ENCODE measurements at regions not wholly inside any gene's neighbourhood (a gene's known extent, or its start where the extent isn't known, plus 50 kb on each side); places are given as distances from the start of the nearest gene placed in this dataset.
A peak's percentile ranks its signal among the peaks of the same experiment; 100 is the strongest.
"Not testable (repeated sequence)": the region's sequence is repeated elsewhere in the genome, so short reads cannot be mapped to it uniquely, and the experiment has no call there.

GRCh38 chr1:206362994-206363393 lies 107.3 kb upstream of the IKBKE start:
- not testable (repeated sequence) for DNase-seq (ENCODE audit: low spot score)

DNA sequence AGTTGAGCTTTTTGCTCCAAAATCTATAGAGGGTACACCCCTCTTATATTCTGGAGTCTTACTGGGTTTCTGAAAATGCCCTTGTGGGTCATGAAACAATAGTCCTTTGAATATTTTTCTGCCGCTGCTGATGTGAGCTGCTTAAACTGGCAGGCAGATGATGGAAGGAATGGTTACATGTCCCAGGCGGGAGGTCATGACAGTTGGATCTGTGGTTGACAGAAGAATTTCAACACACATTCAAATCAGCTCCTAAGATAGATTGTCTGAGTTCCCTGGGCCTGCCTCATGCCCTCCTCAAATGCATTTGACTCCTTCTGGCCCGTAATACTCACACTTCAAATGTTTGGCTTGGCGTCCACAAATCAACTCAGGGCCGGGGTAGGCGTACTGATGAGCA lies 105.0 kb upstream of the IKBKE start:
- not testable (repeated sequence) for DNase-seq (ENCODE audit: low spot score)

DNA sequence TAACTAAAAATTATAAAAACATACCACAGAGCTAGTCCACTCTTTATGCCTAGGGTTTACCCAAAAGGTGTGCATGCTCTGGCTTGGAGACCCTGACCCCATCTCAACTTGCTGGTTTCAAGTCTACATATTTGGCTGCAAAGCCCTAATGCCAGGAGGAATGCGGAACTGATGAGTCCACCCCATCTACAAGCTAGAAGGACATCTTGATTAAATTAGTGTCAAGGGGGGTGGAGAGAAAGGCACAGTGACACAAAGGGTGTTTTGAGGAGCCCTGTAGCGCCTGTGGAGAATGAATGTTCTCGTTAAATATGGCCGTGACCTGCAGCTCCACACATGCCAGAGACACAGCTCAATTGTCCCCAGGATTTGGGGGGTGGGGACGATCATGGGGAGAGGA lies 104.1 kb upstream of the IKBKE start:
- not testable (repeated sequence) for DNase-seq (ENCODE audit: low spot score)

GRCh38 chr1:206366772-206367171 lies 103.5 kb upstream of the IKBKE start:
- DNase-seq (ENCODE audit: low spot score): not testable (repeated sequence)

DNA sequence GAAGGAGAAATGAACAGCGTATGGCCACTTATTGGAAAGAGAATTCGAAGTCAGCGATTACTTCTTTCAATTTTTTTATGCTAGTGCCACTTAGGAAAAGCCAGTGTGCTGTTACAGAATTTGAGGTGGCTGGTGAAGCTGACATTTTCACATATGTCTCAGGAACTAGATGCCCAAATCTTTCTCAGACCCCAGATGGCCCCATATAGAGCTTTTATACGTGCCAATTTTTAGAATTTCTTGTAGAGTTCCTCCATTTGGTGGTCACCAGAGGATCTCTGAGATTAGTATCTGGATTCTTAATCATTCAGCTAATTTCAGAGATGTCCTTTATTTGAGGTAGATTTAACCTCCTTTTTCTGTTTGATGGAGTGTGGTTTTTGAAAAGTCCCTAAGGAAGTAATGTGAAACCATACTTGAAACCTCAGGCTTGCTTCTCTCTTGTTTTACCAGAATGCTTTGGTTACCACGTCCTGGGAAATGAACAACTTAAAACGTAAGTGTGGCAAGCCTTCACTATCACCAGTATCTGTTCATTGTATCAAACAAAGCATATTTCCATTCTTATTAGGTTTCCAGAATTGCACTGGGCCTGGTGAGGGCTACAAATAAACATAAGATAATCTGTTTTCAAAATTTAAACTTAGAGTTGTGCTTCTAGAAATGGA lies 102.2 kb upstream of the IKBKE start:
- DNase-seq (ENCODE audit: low spot score): not testable (repeated sequence)

DNA sequence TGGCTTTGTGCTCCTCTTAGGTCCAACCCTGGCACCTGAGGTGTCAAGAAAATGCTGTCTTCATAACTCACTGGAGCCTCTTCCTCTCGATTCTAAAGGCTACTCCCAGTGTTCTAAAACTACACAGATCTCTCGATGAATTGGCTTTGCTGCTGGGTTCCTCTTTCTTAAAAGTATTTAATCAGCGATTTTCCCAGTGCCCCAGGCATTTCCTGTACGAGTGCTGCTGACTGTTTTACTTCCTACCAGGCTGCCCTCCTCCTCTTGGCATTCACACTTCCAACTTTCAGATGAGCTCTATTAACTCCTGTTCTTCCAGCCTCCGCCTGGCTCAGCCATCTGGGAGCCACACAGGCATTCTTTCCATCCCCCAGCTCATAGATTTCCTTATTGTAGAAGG lies 95.6 kb upstream of the IKBKE start:
- not testable (repeated sequence) for DNase-seq (ENCODE audit: low spot score)

DNA sequence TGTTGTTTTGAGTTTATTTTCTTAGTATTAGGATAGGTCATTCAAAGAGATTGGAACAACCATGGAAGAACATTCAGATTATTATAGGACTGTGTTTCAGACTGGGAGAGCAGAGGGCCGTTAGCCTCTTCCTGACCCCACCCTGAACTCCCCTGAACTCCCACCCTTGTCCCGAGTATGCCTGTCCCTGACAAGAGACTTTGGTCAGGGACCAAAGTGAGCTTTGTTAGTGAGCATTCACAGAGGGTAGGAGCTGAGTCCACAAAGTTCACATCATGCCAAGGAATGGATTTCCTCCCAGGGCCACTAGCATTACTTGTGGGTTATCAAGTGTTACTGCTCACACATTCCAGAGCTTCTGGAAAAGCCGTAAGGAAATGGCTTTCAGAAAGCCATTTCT lies 94.7 kb upstream of the IKBKE start:
- DNase-seq (ENCODE audit: low spot score): not testable (repeated sequence)

DNA sequence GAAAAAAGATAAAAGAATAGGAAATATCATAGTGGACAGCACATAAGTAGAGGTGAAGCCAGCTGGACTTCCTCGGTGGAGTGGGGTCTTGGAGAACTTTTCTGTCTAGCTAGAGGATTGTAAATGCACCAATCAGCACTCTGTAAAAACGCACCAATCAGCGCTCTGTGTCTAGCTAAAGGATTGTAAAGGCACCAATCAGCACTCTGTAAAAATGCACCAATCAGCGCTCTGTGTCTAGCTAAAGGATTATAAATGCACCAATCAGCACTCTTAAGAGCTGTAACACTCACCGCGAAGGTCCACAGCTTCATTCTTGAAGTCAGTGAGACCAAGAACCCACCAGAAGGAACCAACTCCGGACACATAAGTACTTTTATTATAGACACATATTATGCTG lies 91.8 kb upstream of the IKBKE start:
- not testable (repeated sequence) for DNase-seq (ENCODE audit: low spot score)

DNA sequence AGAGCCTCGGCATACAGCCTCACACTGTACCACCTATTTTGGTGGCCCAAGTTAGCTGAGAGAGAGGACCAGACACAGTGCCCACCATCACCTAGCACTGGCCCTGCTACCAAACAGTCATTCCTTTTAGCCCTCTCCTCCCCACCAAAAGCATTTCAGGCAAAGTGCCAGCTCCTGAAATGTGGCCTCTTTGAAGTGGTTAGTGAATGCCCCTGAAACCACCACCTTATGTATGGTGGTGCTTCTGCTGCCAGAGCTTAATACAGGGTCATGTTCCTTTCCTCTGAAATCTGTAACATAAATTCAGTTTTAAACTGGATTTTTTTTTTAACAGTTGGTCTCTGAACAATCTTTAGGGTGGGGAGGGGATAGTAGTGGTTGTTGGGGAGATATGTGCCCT lies 91.0 kb upstream of the IKBKE start:
- not testable (repeated sequence) for DNase-seq (ENCODE audit: low spot score)

DNA sequence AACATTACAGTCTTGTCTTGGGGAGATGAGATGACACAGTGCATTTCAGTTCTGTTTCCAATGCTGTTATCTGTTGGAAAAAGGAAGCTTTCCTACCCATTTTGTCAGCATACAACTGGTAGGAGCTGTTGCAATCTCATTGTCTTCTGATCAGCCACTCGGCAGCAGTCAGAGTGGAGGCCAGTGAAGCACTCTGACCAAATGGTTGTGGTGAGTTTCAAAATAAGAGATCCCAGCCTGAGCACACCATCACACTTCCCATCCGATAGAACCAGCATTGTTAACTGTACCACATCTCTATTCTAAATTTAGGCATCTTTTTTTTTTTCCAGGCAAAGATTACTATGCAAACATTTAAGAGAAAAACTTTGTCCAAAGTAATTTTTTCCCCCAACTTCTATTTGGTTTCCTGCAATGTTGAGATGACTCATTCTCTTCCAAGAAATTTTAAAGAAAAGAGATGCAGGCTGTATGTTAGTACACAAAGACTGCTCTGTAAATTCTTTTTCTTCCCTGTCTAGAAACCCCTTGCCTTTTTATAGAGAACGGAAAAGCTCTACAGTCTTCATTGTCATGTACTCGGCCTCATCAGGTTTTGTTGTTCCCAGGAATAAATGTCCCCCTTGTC lies 90.0 kb upstream of the IKBKE start:
- not testable (repeated sequence) for DNase-seq (ENCODE audit: low spot score)

- DNase-seq (ENCODE audit: low spot score): not testable (repeated sequence)
Observed at GRCh38 chr1:206380791-206381610, 89.3 kb upstream of the IKBKE start.

DNA sequence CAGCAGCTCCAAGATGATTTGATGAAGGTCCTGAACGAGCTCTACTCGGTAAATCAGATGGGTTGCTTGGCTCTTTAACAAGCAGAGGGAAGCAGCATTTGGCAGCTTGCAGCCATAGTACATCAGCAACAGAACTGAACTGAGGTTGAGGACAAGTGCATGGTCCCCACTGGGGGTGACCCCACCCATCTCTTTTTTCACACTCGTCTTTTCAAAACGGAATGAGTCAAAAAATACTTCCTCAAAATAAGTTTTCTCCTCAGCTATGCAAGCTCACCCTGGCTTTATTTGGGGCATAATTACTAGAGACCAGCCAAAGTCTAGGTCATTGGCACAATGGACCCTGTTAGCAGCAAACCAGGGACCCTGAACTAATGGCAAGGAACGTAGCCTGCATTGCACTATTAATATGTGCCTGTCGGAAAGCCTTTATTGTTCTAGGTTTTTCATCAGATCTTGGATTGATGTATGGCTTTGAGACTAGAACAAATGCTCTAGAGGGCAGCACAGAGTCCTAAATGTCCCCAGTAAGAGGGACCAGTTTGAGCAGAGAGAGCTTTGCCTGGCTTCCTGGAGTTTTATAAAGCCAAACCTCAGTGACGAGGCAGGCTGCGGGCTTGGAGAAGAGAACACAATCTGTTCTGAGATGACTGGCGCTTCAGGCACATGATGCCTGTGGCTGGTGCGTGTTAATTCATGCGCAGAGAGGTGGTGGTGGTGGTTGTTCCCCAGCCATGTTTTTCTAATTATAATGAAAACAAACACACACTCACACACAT lies 86.1 kb upstream of the IKBKE start:
- peak; percentile 87 for DNase-seq (ENCODE audit: low spot score)

- DNase-seq (ENCODE audit: low spot score): not testable (repeated sequence)
Observed at GRCh38 chr1:206384891-206385290, 85.4 kb upstream of the IKBKE start.

DNA sequence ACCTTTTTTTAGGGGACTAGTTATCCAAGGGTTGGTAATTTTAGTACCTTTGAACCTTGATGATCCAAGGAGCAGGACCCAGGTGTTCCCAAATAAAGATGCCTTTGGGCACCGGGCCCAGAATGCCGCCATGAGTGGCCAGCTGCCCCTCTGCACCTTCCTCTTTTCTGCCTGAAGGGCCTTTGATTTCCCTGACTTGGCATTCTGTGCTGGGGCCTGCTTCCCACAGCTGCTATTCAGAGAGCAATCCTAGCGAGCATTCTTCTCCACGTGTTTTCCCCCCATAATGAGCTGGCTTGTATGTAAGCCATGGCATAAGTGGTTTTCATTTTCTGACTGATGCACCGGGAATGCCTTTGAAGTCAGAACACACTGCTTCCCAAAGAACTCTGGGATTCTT lies 82.6 kb upstream of the IKBKE start:
- DNase-seq (ENCODE audit: low spot score): not testable (repeated sequence)

- not testable (repeated sequence) for DNase-seq (ENCODE audit: low spot score)
Observed at GRCh38 chr1:206391903-206392302, 78.4 kb upstream of the IKBKE start.

DNA sequence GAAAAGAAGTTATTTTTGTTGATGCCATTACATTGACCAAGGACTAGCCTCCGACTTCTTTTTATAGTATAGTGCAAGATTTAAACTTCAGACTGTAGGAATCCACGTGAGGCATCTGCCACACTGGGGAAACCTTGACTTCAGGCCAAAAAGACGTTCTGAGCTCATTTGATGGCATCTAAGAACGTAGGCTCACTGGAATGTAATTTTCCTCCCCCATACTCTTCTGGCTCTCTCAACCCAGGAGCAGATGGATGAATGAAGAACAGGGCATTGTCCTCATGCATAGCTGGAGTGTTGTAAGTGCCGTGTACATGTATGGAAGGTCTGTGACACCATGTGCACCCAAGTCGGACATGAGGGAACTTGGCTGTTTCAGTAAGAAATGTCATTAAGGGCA lies 72.8 kb upstream of the IKBKE start:
- DNase-seq (ENCODE audit: low spot score): not testable (repeated sequence)

- not testable (repeated sequence) for DNase-seq (ENCODE audit: low spot score)
Observed at GRCh38 chr1:206398261-206398660, 72.0 kb upstream of the IKBKE start.

GRCh38 chr1:206403612-206404307 lies 66.5 kb upstream of the IKBKE start:
- not testable (repeated sequence) for DNase-seq (ENCODE audit: low spot score)

- not testable (repeated sequence) for DNase-seq (ENCODE audit: low spot score)
Observed at GRCh38 chr1:206404309-206405027, 65.8 kb upstream of the IKBKE start.

DNA sequence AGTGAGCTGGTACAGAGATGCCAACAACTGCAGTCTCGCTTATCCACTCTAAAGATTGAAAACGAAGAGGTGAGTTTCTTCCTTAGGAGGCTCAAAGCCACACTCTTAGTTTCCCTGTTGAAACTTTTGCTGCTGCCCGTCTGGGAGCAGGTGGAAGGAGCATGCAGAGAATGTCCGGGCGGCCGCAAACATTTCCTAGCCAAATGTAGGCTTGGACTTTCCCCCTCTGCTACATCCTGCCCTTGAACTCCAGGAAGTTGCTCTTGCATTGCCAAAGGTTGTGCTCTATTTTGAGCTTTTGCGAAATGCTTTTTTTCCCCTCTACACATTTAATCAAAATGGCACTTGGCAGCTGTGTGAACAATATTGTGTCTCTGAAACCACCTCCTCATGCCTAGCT lies 65.0 kb upstream of the IKBKE start:
- DNase-seq (ENCODE audit: low spot score): not testable (repeated sequence)
